Stimulated activated CD4-positive, alpha-beta T cell treated with anti-CD3 and anti-CD28 coated beads, TNF-alpha, amount 100 ng/mL, for 24 hours (primary cell): ENCODE measurements at regions not wholly inside any gene's neighbourhood (a gene's known extent, or its start where the extent isn't known, plus 50 kb on each side); places are given as distances from the start of the nearest gene placed in this dataset.

Source experiments
- DNase-seq, 3 experiments: peaks; one replicate each; pipeline ENCODE4 v3.0.0-alpha.2; 2020; ENCODE audit warnings: low read depth in 3 of 3

DNA sequence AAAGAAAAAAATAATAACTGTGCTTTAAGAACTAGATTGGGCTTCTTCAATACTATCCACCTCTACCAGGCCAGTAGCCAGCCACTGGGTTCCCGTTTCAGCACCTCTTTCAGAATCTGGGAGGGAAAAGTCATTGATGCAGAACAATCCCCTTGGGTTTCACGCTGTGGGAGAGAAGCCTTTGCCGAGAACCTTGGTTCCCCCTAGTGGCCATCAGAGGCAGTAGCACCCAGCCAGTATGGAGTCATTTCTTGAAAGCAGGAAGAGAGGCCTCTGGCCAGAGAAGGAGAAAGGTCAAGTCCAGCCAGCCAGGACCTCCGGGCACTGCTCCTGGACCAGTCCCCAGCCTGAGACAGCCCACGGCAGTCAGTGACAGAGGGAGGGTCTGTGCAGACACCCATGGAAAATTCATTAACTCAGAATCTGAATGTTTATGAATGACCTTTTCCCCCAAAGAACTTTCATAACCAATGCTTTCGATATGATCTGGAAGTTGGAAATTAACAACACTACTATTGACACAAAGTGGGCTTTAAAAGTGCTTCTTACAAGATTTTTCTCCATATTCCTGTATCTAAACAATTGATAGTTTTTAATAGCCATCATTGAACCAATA is 51.2 kb upstream of the CDH5 start:
- DNase-seq: peak; percentile 8 to 30 (median 21)

DNA sequence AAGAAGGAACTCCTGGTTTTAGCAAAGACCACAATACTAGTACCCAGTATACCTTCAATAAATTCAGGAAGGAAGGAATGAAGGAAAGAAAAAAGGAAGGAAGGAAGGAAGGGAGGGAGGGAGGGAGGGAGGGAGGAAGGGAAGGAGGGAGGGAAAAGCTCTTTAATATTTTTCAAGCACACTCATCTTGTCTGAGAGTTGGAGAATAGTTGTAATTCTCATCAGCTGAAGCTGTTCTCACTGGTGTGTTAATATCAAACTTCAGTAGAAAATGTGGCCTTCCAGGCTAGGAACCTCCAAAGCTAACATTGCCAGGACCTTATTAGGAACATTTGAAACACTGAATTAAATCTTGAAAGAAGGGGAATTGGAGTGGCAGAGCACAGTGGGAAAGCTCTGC is 55.2 kb upstream of the CDH5 start:
- DNase-seq: no peak

DNA sequence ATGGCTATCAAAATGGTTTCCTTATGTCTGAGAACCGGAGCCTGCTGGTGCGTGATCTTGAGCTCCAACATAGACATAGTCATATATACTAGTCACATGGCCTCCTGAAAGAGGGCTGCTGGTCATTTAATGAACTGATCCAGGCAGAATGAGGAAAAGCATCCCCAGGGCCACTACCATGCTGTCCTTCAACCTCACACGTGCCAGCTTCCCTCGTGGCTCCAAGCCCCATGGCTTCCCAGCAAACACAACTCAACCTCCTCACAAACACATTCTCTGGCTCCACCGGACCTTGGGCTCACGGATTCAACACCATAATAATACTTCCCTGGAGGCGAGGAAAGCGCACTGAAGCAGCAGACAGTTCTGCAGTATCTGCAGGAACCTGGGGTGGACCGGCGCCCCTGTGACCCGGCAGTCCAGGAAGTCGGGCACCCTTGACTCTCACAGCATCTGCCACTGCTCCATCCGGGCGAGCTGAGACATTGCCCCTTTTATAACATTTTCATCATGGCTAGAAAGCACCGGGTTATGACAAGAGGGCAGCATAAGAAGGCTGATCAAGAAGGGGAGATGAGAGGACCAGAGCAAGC is 57.2 kb upstream of the CDH5 start:
- no peak for DNase-seq

DNA sequence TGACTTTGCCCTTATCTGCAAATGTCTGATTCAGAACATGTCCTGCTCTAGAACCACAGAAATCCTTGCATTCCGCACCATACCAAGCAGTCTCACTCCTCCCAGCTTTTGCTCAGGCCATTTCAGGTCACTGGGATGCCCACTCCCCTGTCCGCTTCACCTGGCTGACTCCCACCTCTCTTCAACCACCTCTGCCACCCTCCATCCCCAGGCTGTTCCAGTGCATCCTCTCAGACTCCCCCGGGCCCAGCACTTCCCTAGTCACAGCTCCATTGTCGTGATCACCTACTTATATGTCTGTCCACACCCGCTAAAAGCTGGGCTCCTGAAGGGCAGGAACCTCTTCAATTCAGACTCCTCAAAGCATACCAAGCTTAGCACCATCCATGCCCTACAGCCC is 58.4 kb upstream of the CDH5 start:
- no peak for DNase-seq

DNA sequence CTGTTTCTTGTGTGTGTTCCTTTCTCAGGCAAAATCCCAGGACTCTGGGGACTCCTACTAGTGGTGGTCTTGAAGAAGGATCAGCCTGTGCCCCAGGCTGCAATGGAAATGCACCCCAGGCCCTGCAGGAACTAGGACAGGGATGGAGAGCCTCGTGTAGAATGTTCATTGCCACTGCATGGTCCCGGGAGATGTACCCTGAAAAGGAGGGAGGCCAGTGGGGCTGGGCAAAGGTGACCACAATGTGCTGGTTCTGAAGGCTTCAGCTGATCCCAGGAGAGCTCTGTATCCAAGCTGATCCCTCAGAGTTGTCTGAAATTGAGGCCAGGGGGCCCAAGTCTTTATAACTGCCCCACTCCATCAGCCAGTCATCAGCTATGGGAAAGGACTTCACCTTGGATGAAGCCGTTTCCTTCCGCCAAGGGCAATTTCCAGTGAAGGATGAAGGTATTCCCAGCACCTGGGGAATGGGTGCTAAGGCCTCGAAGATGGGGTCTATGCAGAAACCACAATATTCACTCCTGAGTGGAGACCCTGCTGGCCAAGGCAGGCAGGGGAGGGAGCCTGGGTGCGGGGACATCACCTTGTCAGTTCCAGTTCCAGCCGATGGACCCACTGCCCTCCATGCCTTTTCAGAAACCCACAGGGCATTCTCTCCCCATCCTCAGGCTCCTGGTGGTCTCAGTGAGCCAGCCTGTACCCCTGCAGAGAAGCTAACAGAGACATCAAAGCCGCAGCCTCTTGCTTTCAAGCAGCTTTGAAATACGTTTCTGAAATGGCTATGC is 59.9 kb upstream of the CDH5 start:
- DNase-seq: no peak

DNA sequence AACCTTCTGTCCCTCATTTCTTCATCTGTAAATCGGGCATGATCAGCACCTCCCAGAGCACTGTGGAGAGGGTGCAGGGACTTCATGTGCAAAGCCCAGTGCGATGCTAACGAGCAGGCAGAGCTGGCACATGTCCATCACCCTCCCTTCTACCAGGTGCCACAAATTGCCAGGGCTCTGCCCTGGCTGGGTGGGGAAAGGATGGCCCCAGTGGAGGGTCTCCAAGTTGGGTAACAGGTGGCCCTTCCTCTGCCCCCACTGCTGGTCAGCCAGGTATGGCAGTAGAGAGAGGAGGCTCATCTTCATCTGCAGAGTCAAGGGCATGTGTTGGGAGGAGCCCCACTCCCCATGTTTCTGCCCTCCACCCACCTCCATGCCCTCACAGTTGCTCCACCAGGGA is 61.5 kb upstream of the CDH5 start:
- no peak for DNase-seq

DNA sequence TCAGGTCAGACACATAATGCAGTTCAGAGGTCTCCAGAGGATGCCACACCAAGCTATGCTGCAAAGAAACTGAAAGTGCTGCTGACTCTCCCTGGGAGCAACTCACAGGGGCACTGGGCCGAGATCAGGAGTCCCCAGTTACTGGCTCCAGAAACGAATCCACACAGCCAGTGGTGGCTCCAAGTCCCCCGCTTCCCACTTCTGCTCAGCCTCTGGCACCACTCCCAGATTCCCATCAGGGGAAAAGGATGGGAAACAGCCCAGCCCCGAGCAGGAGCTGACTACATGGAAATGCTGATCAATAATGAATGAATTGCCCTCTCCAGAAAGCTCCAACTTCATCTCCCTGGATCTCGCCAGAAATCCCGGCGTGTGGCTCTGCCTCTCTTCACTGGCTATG is 62.3 kb upstream of the CDH5 start:
- DNase-seq: no peak

DNA sequence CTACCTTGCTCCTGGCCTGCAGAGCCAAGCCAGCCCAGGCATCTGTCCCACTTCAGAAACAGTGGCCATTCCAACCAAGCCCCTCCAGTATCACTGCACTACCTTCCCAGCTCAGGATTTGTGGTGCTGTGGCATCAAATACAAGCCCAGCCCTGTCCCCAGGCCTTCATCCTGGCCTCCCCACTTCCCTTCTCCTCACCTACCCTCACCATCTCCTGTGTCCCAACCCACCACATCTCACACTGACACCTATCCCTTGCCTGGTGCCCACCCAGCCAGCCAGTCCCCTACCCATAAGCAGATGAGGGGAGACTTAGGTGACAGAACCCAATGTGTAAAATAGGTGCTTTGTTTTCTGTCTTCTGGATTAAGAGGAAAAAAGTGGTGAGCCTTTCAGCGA is 66.0 kb upstream of the CDH5 start:
- no peak for DNase-seq

DNA sequence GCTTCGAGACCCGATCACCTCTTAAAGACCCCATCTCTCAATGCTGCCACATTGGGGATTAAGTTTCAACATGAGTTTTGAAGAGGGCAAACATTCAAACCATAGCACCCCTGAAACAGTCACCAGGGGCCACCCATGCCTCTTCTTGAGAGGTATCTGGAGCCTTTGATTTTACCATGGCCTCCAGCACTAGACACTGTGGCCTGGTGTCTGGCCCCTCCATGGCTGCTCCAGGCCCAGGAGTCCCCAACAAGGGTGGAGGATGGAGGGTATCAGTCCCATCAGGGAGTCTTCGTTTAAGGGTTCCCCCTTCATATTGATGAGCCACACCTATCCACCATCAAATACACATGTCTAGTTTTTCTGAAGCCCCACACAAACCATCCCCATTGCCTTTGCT is 66.5 kb upstream of the CDH5 start:
- DNase-seq: no peak

DNA sequence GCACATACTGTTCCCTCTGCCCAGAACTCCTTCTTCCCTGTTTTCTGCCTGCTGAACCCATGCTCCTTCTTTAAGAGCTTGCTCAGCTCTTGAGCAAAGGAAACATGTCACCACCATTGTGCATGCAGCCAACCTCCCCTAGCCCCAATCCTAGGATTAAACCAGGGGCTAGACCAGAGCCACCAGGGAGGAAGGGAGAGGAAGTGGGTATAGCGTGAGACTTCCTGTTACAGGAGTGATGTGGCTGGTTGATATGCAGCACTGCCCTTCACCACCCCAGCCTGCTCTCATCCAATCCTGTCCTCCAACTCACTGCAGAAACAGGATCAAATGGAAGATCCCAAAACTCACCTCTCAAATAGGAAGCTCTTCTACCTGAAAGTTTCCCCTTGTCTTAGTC is 67.1 kb upstream of the CDH5 start:
- no peak for DNase-seq

DNA sequence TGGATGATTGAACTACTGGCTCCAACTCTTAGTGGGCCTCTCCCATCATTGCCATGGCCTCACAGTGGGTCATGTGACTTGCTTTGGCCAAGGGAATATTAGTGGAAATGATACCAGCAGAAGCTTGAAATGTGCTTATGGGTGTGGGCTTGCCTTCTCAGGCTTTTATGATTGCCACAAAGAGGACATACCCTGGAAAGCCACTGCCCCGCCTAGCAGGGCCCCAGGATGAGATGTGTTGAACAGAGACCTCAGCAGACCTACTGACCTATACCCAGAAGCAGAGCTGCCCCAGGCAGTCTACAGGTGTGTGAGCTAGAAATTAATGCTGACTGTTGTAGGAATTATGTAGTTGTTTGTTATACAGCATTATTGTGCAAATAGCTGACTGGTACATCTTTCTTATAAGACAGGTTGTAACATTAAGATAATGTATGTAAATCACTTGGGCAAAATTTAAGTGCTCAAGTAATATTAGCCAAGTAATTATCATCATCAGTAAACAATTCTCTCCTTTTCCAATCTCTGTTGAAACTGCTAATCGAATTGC is 67.8 kb upstream of the CDH5 start:
- no peak for DNase-seq

DNA sequence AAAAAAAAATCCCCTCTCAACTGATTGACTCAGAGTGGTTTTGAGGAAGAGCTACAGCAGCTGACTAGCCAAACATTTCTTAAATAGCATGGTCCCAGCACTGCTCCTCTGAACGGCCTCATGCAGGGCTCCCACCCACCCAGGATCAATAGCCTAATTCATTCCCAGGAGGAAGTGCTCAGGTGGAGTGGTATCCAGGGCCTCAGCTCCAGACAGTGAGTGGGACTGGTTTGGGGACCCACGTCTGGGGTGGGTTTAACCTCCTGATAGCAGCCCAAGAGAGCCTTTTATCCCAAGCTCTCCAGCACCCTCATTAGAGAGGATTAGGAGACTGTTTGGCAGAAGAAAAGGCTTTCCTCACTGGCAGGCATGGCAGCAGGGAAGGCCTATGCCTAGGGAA is 68.5 kb upstream of the CDH5 start:
- DNase-seq: no peak

DNA sequence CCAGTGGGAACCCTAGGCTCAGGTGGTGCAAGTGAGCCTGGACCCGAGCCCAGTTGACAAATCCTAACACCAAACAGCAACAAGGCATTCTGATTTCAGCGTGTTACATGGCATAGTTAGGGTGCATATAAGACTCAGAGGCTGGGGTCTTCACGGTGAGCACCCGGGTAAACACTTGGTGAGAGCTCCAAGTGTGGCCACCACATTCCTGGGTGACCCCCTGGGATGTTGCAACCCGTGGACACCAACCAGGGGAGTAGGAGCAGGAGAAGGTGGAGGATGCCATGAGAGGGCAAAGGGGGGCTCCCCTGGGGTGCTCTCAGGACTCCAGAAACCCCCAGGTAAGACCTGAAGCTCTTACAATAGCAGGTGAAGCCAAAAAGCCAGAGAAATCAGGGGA is 69.9 kb upstream of the CDH5 start:
- no peak for DNase-seq

DNA sequence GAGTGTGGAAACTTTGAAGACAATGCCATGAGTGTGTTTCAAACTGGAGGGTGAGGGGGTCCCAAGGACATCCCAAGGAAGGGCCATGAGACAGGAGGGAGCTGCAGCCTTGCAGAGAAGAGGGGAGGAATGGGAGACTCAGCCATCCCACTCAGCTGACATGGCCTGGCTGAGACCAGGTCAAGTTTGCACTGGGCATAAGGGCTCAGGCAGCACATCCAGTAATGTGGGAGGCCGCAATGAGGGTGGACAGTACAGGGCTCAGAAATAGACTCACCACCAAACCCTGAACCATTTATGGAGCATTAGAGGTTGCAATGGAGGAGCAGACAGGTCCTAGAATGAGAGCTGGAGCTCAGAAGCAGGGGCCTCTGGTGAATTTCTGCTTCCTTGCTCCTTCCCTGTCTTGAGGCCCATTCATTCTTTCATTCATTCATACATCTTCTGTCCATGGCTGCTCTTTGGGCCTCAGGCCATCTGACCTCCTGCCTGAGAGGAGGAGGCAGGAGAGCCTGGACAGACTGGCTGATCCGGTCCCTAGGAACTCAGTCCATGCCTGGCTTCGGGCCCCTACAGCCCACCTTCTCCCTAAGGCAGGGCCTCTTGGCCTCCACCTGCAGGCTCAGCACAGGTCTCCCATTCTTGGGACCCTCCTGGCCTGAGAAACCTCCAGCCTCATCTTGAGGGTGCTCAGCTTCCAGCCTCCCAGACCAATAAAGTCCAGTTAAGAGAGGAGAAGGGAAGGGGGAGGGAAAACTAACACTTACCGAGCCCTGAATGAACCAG is 70.5 kb upstream of the CDH5 start:
- DNase-seq: no peak

DNA sequence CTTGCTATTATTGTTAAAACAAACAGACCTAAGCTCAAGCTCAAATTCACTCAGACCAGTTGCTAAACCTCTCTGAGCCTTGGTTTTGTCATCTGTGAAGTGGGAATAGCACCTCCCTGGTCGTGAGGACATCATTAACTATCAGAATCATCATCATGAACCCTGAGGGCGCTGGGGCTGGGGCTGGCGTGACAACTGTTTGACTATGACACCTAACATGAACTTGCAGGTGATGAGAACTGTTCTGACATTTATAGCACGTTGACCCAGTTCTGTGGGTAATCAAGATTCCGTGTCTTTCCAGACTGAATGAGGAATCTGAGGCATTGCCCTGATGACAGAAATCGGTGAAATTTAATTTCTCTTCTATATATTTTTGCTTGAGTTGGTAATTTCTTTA is 71.3 kb upstream of the CDH5 start:
- DNase-seq: no peak

DNA sequence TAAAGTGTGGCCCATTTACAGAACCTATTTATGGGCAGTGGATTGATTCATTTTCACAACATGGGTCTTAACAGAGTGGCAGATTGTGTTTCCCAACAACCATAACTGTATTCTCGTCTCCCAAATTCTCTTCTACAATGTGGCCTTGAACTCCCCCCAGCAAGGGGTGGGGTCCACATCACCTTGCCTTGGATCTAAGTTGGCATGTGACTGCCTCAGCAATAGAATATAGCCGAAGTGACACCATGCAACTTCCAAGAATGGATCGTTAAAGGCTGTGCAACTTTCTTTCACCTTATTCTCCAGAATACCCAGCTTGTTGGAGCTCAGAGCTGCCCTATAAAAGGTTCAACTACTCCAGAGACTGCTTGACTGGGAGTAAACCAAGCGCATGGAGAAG is 72.0 kb upstream of the CDH5 start:
- DNase-seq: no peak

DNA sequence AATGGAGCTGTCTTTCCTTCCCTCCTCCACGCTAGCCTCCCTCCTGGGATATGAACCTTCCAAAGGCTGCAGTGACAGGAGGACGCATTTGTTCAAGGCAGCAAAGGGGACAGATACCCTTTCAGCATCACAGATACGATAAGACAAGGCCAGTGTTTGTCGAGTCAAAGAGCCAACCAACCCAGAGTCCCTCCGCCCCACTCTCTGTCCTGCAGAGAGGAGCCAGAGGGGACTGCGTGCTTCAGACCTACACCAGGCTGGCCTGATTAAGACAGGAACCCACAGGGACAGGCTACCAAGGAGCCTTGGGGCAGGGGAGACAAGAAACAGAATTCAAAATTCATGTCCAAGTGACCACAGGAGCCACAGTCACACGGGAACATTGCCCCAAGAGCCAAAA is 72.6 kb upstream of the CDH5 start:
- DNase-seq: no peak

DNA sequence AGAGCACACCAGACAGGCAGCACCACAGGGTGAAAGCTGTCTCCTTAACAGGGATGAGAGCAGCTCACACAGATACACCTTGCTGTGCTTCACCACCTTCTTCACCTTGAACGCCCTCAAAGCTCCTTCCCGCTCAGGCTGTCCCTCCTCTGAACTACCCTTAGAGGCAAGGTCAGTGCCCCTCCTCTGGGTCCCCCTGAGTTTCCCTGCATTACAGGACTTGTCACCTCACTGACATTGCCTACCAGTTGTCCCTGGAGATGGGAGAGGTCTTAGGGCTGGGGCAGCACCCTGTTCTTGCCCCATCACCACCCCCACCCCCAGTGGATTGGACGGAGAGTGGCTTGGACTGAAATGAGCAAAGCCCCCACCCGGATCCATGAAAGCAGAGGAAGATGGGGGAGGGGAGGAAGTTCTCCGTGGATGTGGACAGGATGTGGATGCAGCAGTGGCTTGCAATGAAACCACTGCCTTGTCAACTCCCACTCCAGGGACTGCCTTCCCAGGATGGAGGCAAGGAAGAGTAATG is 73.2 kb upstream of the CDH5 start:
- DNase-seq: no peak

DNA sequence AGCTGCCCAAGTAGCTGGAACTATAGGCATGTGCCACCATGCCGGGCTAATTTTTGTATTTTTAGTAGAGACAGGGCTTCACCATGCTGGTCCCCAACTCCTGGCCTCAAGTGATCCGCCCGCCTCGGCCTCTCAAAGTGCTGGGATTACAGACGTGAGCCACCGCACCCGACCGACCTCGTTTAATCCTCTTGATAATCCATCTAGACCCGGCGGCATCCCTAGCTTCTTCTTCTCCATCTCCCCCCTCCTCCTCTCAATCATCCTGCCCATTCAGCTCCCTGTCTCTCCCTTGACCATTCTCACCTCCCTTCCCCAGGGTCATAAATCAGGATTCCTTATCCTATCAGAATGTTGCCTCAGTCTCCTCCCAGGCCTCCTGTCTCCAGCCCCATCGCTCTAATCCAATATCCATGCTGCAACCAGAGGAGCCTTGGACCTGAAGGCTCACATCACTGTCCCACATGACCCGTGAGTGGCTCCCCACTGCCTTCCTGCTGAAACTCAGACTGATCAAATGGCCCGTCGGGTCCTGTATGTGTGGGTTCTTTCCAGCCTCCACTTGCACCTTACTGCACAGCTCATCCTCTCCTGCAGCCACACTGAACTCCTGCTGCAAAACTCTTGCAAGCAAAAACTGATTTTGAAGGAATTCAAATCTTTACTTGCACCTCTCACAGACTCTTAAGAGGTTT is 74.1 kb upstream of the CDH5 start:
- DNase-seq: no peak

DNA sequence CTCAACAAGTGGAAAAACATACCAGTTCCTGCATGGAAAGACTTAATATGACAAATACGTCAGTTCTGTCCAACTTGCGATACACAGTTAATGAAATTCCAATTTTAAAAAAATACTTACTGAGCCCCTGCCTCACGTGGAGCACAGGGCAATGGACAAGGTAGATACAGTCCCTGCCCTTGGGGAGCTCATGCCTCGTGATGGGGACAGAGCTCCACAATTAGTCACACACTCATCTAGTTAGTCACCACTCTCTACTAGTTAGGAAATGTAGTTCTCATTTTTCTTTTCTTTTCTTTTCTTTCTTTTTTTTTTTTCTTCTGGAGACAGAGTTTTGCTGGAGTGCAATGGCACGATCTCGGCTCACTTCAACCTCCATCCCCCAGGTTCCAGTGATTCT is 74.7 kb upstream of the CDH5 start:
- no peak for DNase-seq

DNA sequence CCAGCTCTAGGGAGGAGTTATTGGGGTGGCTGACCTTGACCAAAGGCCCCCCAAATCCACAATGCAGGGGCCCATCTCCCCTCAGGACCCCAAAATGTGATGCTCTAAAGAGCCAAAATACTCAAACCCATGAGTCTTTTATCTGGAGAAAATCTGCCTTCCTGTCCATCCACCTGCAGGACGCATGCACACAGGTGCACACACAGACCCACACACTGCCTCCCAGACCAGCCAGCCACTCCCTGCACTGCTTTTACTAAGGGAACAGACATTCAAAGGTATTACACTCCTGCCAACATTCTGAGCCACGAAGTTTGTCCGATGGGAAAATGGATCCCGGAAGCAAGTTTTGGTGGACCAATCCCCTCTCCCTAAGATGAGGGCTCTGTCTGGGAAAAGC is 76.1 kb upstream of the CDH5 start:
- no peak for DNase-seq

DNA sequence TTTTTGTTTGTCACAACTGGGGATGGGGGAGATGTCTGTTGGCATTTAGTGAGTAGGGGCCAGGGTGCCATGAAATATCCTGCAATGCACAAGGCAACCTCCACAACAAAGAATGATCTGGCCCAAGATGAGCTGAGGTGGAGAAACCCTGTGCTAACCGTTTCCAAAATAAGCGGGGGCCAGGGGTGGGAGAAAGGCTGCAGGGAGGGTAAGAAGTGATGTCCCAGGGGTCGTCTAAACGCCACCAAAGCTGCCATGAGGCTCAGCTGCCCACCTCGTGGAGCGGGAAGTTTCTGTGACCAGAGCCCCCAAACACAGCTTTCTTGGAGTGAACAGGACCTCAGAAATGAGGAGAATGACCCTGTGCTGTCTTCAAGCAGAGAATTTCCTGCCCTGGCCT is 76.5 kb upstream of the CDH5 start:
- DNase-seq: no peak
